NCI-H2081 (cell line): ENCODE measurements at regions not wholly inside any gene's neighbourhood (a gene's known extent, or its start where the extent isn't known, plus 50 kb on each side); places are given as distances from the start of the nearest gene placed in this dataset.

Experiments
- DNase-seq, 2 experiments: peaks; one replicate each; lab custom pipeline; 2025; lab: John Stamatoyannopoulos, UW

DNA sequence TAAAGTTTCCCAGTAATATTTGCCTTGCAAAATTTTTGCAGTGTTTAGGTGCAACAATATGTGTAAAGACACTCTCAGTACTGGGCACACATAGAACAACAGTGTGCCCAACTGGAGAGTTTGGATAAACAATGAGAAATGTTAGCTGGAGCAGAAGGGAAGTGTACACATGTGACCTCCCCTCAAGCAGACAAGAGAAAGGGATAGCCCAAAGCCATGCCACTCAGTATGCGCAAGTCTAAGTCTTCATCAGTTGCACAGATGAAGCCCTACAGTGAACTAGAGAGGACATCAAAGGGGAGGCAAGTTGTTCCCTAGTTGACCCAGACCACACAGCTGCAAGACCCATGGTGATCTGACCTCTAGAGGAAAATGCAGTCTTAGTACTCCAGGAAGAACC, 97.9 kb upstream of the CDH11 start:
- DNase-seq: no peak

- DNase-seq: no peak
Observed at GRCh38 chr16:65218348-65218747, 96.5 kb upstream of the CDH11 start.

DNA sequence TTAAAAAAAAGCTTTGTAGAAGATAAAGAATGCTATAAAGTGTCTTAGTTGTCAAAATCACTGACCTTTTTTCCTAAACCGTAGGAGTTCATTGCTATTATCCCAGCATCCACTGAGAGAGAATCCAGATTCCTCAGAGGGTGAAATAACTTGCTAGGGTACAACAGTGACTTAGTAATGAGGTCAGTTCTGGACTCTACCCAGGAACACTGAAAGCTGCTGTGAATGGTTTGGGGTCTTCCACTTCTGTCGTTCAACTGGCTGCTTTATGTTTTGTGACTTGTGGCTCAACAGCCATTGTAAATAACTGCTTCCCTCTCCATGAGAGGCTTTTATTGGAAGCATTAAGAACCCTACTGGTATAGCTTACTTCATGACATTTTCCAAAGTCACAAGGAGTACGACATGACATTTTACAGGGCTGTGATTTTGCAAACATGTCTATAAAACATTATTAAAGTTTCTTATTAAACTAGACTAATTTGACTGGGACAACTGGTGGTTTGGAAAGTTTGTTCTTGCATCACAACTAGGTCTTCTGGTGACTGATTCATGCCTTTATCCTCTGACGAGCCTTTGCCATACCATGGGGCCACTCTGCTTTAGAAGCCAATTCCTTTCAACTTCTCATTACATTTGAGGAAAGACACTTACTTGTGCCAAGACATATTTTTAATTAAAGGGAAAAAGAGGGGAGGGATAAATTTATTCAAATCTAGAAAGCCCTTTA, 92.2 kb upstream of the CDH11 start:
- DNase-seq: no peak

- no peak for DNase-seq
Observed at GRCh38 chr16:65212791-65213190, 90.9 kb upstream of the CDH11 start.

DNA sequence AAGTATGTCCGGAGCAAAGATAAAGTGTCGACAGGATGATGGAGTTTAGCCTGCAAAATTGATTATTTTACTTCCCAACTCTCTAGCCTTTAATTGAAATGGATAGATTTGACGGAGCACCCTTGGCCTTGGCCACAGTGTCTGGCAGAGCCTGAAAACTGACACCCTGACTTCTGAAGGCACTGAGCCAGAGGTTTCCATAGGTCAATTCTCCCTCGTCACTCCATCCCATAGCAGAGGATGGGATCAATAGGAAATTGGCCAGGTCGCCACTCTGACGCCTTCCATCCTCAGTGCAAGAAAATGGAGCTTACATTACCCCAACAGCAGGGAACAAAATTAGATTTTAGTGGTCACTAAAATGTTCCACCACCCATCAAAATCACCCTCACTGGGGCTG, 90.4 kb upstream of the CDH11 start:
- no peak for DNase-seq

GRCh38 chr16:65202461-65202860, 80.6 kb upstream of the CDH11 start:
- DNase-seq: no peak

DNA sequence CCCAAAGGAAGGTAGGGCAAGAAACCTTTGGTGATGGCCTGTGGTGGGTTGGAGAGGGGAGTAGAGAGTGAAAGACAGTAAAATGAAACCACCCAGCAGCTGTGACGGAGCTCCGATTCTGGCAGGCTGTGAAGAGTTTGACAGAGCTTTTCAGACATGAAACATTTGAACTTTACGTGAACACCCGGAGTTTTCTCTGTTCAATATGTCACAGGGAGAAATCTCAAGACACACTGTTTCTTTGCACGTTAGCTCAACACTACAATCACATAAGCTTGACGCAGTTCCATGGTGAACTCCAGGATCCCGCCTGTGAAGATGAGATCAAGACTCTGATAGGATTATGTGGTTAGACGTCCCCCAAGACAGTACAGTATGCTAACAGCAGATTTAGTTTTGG, 79.6 kb upstream of the CDH11 start:
- no peak for DNase-seq

GRCh38 chr16:65200857-65201256, 79.0 kb upstream of the CDH11 start:
- no peak for DNase-seq

DNA sequence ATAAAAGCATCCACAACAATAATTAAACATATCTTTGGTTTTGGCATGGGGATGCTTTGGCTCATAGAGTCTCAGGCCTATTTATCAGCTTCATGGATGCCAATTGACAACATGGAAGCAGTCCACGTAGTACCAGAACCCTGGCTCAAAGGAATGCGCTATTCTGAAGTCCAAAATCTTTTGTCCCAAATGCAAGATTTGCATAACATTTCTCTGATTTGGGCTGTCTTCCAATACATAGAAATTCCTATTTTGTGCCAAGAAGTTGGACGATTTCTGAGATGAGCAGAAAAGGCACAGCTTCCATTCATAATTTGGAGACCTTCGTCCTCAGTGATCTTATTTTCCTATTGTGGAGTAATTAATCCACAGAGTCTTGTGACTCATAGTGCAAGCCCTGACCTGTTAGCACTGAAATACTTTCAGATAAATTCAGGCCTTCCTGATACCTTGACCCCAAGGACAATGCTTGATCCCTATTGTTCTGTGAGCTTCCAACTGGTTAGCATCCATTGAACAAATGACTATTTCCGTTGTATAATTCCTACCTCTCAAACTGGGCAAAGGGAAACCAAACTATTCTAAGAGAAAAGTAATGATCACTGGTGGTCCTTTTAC, 78.4 kb upstream of the CDH11 start:
- DNase-seq: no peak

- DNase-seq: peak; percentile 19 to 77
Observed at GRCh38 chr16:65196420-65197075, 74.7 kb upstream of the CDH11 start.

DNA sequence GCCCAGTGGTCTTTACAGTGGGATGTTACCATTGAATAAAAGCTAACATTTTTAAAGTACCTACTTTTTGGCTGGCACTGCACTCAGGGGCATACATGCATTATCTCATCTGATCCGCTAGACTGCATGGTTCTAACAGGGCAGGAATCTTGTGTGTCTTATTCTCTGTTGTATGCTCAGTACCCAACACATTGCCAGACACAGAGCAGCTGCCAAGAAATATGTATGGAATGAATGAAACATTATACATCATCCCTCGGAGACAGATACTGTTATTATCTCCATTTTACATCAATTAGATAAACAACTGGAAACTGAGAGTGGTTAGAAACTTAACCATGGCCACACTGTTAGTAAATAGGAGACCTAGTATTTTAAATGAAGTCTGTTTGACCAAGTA, 74.1 kb upstream of the CDH11 start:
- DNase-seq: peak in 1 of 2 experiments; percentile 77

- DNase-seq: no peak
Observed at GRCh38 chr16:65185241-65185778, 63.4 kb upstream of the CDH11 start.

DNA sequence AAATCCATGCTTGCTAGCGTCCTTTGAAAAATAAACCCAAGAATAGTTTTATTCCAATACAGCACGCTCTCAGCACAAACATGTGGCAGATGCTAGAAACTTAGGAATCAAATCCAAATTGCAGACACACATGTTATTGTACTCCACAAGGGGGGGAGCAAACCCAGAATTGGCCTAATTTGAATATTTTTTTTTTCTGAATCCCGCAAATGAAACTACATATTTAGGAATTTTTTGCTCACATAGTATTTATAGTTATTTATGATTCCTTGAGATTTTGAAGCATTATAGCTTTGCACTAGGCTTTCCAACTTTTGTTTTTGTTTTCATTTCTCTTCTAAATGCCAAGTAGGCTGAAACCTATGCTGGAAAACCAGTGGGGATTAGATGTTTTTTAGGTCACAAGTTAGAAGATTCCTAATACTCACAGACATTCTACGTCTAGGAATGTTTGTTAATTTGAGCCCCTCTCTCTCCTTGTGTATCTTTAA, 59.3 kb upstream of the CDH11 start:
- no peak for DNase-seq

GRCh38 chr16:65178151-65178550, 56.3 kb upstream of the CDH11 start:
- DNase-seq: no peak

- DNase-seq: no peak
Observed at GRCh38 chr16:65176603-65177002, 54.7 kb upstream of the CDH11 start.

- no peak for DNase-seq
Observed at GRCh38 chr16:65172356-65172755, 50.5 kb upstream of the CDH11 start.
